OCI-LY7 (cell line): ENCODE measurements at regions not wholly inside any gene's neighbourhood (a gene's known extent, or its start where the extent isn't known, plus 50 kb on each side); places are given as distances from the start of the nearest gene placed in this dataset.

Experiments used
- BruUV-seq: library from RNA; stranded (reverse); fragments of 400-500 nt; replicated peaks from 2 replicates; lab custom pipeline; 2021; lab: Mats Ljungman, UMichigan
- CTCF ChIA-PET: fragments of 300-600 bp; sonication (Branson Sonifier 250); formaldehyde crosslinking; loops from one replicate; lab custom pipeline; 2022; ENCODE audit warnings: antibody characterized with exemption; ENCODE audit not compliant: unreplicated experiment; lab: Charles Lee
- POLR2A ChIA-PET: fragments of 300-600 bp; sonication (Branson Sonifier 250); formaldehyde crosslinking; loops from one replicate; lab custom pipeline; 2022; ENCODE audit warnings: antibody characterized with exemption; lab: Charles Lee
- DNase-seq: peaks from one replicate; pipeline ENCODE4 v3.0.0-alpha.2; 2015; ENCODE audit warnings: low spot score
- H2AFZ ChIP-seq: fragments of 200-600 bp; sonication (generic), shearing (Covaris generic); 2 replicates; pipeline ENCODE4 v1.6.1; 2014; ENCODE audit warnings: mild to moderate bottlenecking, antibody characterized with exemption, low read length, moderate library complexity
- H3K27ac ChIP-seq: fragments of 200-600 bp; sonication (generic); 2 replicates; pipeline ENCODE4 v1.5.1; 2014; ENCODE audit warnings: mixed run types, low read depth, mild to moderate bottlenecking, moderate library complexity, low read length, inconsistent platforms; ENCODE audit not compliant: poor library complexity, severe bottlenecking
- H3K36me3 ChIP-seq: fragments of 200-600 bp; sonication (generic); 2 replicates; pipeline ENCODE4 v1.6.1; 2014; ENCODE audit warnings: mild to moderate bottlenecking, antibody characterized with exemption, low read length, moderate library complexity, mixed read lengths; ENCODE audit not compliant: insufficient read depth
- H3K4me1 ChIP-seq: fragments of 200-600 bp; sonication (generic); 2 replicates; pipeline ENCODE4 v1.5.1; 2014; ENCODE audit warnings: mild to moderate bottlenecking, low read length; ENCODE audit not compliant: insufficient read depth, poor library complexity, severe bottlenecking
- H3K4me2 ChIP-seq: fragments of 200-600 bp; sonication (generic); 2 replicates; pipeline ENCODE4 v1.6.1; 2014; ENCODE audit warnings: mild to moderate bottlenecking, low read length
- H3K4me3 ChIP-seq: fragments of 200-600 bp; sonication (generic); 2 replicates; pipeline ENCODE4 v1.5.1; 2014; ENCODE audit warnings: mild to moderate bottlenecking, low read depth, low read length; ENCODE audit not compliant: poor library complexity, severe bottlenecking
- H3K79me2 ChIP-seq: fragments of 200-600 bp; sonication (generic); 2 replicates; pipeline ENCODE4 v1.6.1; 2016; ENCODE audit warnings: low read depth, mild to moderate bottlenecking, low read length, moderate library complexity, mixed read lengths; ENCODE audit not compliant: insufficient read depth
- H3K9me2 ChIP-seq: fragments of 200-600 bp; sonication (generic); 2 replicates; pipeline ENCODE4 v1.6.1; 2016; ENCODE audit warnings: mild to moderate bottlenecking, low read length, mixed read lengths; ENCODE audit not compliant: insufficient read depth
- H3K9me3 ChIP-seq: fragments of 200-600 bp; sonication (generic); 2 replicates; pipeline ENCODE4 v1.6.1; 2014; ENCODE audit warnings: mild to moderate bottlenecking, mixed run types, low read length, mixed read lengths
- H4K20me1 ChIP-seq: fragments of 200-600 bp; sonication (generic); 2 replicates; pipeline ENCODE4 v1.6.1; 2014; ENCODE audit warnings: mild to moderate bottlenecking, antibody characterized with exemption, low read length, moderate library complexity, mixed read lengths; ENCODE audit not compliant: insufficient read depth
- EZH2phosphoT487 ChIP-seq: fragments of 200-600 bp; sonication (generic); IDR thresholded peaks from 2 replicates; pipeline ENCODE4 v1.6.1; 2018; ENCODE audit warnings: low read depth, borderline replicate concordance, mild to moderate bottlenecking, mixed run types, antibody characterized with exemption, low read length, moderate library complexity, mixed read lengths
- intact Hi-C: fragments of 100-400 bp; cut with micrococcal nuclease; formaldehyde crosslinking; loops from one replicate; pipeline ENCODE4 v1.10.0; 2022; ENCODE audit not compliant: unreplicated experiment
- TF ChIP-seq, protein P1 (sequence below): fragments of 200-600 bp; sonication (generic); conservative IDR thresholded peaks from 2 replicates; pipeline ENCODE4 v1.5.1; 2014; ENCODE audit warnings: mild to moderate bottlenecking, antibody characterized with exemption, low read length, moderate library complexity, mixed read lengths

- Histone ChIP-seq H3K4me3 (no peak overlapping the region), H3K4me2 (no peak overlapping the region), H3K9me3 (no peaks in the 10 kb centered on the region), H3K9me2 (no peaks in the 10 kb centered on the region), H2AFZ (no peak overlapping the region), H3K4me1 (no peaks in the 10 kb centered on the region), H3K27ac (no peak overlapping the region), H3K36me3 (no peaks in the 10 kb centered on the region), H3K79me2 (no peaks in the 10 kb centered on the region), H4K20me1 (no peaks in the 10 kb centered on the region)
- no peak for DNase-seq
- ChIA-PET CTCF (no interaction called here), POLR2A (no interaction called here)
- intact Hi-C loops, result no loop called here
- BruUV-seq, result no TSS peak
- TF ChIP-seq EZH2phosphoT487, result no peak
- TF ChIP-seq, protein P1, sequence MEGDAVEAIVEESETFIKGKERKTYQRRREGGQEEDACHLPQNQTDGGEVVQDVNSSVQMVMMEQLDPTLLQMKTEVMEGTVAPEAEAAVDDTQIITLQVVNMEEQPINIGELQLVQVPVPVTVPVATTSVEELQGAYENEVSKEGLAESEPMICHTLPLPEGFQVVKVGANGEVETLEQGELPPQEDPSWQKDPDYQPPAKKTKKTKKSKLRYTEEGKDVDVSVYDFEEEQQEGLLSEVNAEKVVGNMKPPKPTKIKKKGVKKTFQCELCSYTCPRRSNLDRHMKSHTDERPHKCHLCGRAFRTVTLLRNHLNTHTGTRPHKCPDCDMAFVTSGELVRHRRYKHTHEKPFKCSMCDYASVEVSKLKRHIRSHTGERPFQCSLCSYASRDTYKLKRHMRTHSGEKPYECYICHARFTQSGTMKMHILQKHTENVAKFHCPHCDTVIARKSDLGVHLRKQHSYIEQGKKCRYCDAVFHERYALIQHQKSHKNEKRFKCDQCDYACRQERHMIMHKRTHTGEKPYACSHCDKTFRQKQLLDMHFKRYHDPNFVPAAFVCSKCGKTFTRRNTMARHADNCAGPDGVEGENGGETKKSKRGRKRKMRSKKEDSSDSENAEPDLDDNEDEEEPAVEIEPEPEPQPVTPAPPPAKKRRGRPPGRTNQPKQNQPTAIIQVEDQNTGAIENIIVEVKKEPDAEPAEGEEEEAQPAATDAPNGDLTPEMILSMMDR, result no peak
Measured at GRCh38 chr2:76274160-76274559, 563.4 kb upstream of the GCFC2 start.

- ChIA-PET CTCF (no interaction called here), POLR2A (no interaction called here)
- no peaks in the 10 kb centered on the region for H3K9me3 ChIP-seq
- no peaks in the 10 kb centered on the region for H3K9me2 ChIP-seq
- no peak overlapping the region for H3K27ac ChIP-seq
- no peaks in the 10 kb centered on the region for H3K36me3 ChIP-seq
- TF ChIP-seq, protein P1, result no peak
- TF ChIP-seq EZH2phosphoT487, result no peak
- H2AFZ ChIP-seq, result no peak overlapping the region
- H3K4me2 ChIP-seq, result no peak overlapping the region
- no peaks in the 10 kb centered on the region for H3K79me2 ChIP-seq
- intact Hi-C loops, result no loop called here
- H3K4me3 ChIP-seq, result no peak overlapping the region
- BruUV-seq, result no TSS peak
- no peaks in the 10 kb centered on the region for H3K4me1 ChIP-seq
- no peaks in the 10 kb centered on the region for H4K20me1 ChIP-seq
- DNase-seq, result no peak
Measured at GRCh38 chr2:76270096-76270710, 559.5 kb upstream of the GCFC2 start.

DNA sequence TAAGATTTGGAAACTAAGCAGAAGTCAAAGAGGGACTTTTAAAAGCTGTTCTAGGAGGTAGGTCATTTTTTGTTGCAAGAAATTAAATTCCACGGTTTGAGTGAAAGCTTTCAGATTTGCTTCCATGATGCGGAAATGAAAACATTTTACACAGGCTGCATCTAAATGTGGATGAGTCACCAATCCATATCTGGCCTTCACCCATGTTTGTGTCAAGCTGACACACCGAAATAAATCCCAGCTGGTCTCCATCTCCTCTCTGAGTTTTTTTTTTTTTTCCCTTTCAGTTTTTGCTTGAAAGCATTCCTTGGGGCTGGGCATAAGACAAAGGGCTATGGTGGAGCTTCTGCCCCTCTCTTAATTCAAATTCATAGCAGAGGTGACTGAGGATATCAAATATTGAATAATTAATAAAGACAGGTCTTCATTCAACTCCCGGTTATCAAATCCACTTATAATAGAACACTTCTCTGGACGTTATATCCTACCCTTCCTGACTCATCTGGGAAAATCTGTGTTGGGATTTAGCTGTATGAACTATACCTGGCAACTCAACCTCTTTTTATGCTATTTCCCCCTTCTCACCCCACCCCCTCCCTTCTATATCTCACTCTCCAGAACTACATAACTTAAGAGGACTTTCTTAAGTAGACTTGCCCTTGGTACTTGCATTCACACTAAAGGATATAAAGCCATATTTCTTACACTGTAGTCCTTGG is 558.3 kb upstream of the GCFC2 start:
- intact Hi-C loops, result no loop called here
- Histone ChIP-seq H3K4me2 (no peak overlapping the region), H3K4me1 (no peaks in the 10 kb centered on the region), H3K9me3 (no peaks in the 10 kb centered on the region), H3K79me2 (no peaks in the 10 kb centered on the region), H3K9me2 (no peaks in the 10 kb centered on the region), H2AFZ (no peak overlapping the region), H4K20me1 (no peaks in the 10 kb centered on the region), H3K4me3 (no peak overlapping the region), H3K36me3 (no peaks in the 10 kb centered on the region), H3K27ac (no peak overlapping the region)
- TF ChIP-seq, protein P1, result no peak
- no peak for TF ChIP-seq EZH2phosphoT487
- no TSS peak for BruUV-seq
- POLR2A ChIA-PET, result no interaction called here
- DNase-seq, result no peak
- CTCF ChIA-PET, result no interaction called here
